ENCODE measurements at regions not wholly inside any gene's neighbourhood (a gene's known extent, or its start where the extent isn't known, plus 50 kb on each side); places are given as distances from the start of the nearest gene placed in this dataset.
A peak's percentile ranks its signal among the peaks of the same experiment; 100 is the strongest.

- TF ChIP-seq CTCF (IDR thresholded peaks at IDR 0.05; ENCODE audit: low read length) (peak; percentile 49), EZH2 (IDR thresholded peaks at IDR 0.05; ENCODE audit: borderline replicate concordance, low read length) (no peak)
Measured at GRCh38 chr5:164475339-164475977, 970.0 kb downstream of the MAT2B start.
